AG04449 (cell line): ENCODE measurements at regions not wholly inside any gene's neighbourhood (a gene's known extent, or its start where the extent isn't known, plus 50 kb on each side); places are given as distances from the start of the nearest gene placed in this dataset.

ENCODE experiments used
- CTCF ChIA-PET: fragments of 350-600 bp; formaldehyde crosslinking; extraction: SDS; loops from one replicate; lab custom pipeline; 2021; ENCODE audit warnings: antibody characterized with exemption; lab: Yijun Ruan, JAX
- POLR2A ChIA-PET: fragments of 400-600, 350-600 bp; formaldehyde crosslinking; extraction: SDS; loops from one replicate; lab custom pipeline; 2020; ENCODE audit warnings: antibody characterized with exemption, inconsistent platforms; lab: Yijun Ruan, JAX
- DNase-seq: peaks from one replicate; pipeline ENCODE4 v3.0.0-alpha.2; 2010; ENCODE audit warnings: low read depth, low spot score
- H3K4me3 ChIP-seq: 2 replicates; pipeline ENCODE4 v1.5.1; 2011; ENCODE audit warnings: low read depth, mild to moderate bottlenecking, control low read depth, low read length
- CTCF ChIP-seq: IDR thresholded peaks from one replicate; pipeline ENCODE4 v1.5.1; 2011; ENCODE audit warnings: mild to moderate bottlenecking, moderate library complexity, low read length, control low read depth, inconsistent platforms; ENCODE audit not compliant: insufficient read depth; ENCODE audit errors: missing control alignments

DNA sequence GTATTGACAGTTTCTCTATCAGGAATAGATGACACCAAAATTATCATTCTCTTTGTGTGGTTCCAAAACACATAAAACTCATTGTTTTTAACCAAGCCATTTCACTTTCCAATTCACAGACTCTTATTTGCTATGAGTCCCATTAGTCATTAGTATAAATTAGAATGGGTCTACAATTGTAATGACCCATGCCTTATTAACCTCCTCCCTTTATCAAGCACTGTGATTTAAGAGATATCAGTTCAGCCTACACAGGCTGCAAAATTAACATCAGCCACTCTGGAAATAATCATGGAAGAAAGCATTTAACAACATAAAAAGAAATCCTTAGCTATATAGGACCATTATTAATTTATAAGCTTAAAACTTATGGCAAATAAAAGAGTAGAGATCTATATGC is 440.6 kb downstream of the GBE1 start:
- no peak for DNase-seq
- CTCF ChIA-PET = no interaction called here
- H3K4me3 ChIP-seq = no peak overlapping the region
- POLR2A ChIA-PET = no interaction called here
- TF ChIP-seq CTCF = no peak

DNA sequence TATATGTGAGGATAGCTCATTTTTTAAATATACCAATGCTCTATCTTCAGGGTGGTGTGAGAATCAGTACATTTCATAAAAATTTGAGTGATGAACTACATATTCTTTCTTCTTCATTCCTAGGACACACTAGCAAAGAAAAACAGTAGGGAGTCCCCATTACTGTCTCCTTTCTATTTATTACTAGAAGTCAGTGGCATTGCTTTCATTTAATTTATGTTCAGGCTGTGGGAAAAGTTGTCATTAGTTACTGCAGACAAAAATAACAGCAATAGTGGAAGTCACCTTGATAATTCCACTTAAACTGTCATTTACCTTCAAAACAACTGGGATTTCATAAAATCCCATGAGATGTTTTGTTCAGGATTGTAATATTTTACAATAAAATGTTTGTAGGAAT is 446.4 kb downstream of the GBE1 start:
- DNase-seq = no peak

DNA sequence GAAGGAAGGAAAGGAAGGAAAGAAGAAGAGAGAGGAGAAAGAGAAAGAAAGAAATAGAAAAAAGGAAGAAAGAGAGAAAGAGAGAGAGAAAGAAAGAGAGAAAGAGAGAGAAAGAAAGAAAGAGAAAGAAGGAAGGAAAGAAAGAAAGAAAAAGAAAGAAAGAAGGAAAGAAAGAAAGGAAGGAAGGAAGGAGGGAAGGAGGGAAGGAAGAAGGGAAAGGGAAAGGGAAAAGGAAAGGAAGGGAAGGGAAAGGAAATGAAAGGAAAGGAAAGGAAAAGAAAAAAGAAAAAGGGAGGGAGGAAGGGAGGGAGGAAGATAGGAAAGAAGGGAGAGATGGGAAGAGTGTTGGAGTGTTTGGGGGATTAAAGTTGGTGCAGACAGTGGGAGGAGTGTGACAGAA is 450.1 kb downstream of the GBE1 start:
- no peak for DNase-seq
- TF ChIP-seq CTCF = no peak
- CTCF ChIA-PET = no interaction called here
- POLR2A ChIA-PET = no interaction called here
- H3K4me3 ChIP-seq = no peak overlapping the region

More for the DNA sequence above, 446.4 kb downstream of the GBE1 start:
- TF ChIP-seq CTCF = no peak
- H3K4me3 ChIP-seq = no peak overlapping the region
- ChIA-PET CTCF (interaction anchor here (1.1 kb wide), 2 partner anchors 12 to 24 kb away, joined by 4 read pairs; no protein-coding TSS in a partner anchor), POLR2A (no interaction called here)

DNA sequence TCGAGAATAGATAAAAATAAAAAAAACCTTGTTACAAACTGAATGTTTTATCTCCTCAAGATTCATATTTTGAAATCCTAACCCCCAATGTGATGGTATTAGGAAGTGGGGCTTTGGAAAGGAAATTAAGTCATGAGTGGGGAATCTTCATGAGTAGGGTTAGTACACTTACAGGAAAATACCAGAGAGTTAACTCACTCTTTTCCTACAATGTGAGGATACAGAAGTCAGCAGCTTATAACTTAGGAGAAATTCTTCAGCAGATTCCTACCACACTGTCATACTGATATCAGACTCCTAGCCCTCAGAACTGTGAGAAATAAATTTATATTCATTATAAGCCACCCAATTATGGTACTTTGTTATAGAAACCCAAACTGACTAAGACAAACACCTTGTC is 453.1 kb downstream of the GBE1 start:
- DNase-seq = peak; percentile 16
- TF ChIP-seq CTCF = no peak
- ChIA-PET CTCF (interaction anchor here (1.0 kb wide), 1 partner anchor 31 kb away, joined by 3 read pairs; no protein-coding TSS in a partner anchor), POLR2A (no interaction called here)
- H3K4me3 ChIP-seq = no peak overlapping the region

DNA sequence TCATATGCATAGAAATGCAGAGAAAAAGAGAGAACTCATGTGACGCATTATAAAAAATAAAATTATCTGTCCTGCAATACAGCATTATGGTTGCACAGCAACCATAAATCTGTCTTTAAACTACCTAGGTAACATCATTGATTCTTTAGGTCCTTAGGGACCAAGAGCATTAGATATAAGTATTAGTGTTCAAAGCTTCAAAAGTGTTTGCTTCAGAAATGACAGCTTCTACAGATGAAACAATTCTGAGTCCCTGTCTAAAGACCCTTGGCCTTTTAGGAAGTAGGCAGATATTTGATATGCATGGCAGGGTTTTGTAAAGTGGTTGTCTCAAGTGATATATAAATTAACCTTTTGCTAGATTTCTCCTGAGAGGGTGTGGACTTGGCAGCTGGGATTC is 454.2 kb downstream of the GBE1 start:
- no peak for TF ChIP-seq CTCF
- DNase-seq = no peak
- POLR2A ChIA-PET = no interaction called here
- no peak overlapping the region for H3K4me3 ChIP-seq
- CTCF ChIA-PET = interaction anchor here (1.0 to 1.3 kb wide), 2 partner anchors 32 to 33 kb away, joined by 3 to 5 read pairs; no protein-coding TSS in a partner anchor

GRCh38 chr3:81303321-81303720 is 458.1 kb downstream of the GBE1 start:
- TF ChIP-seq CTCF = no peak
- POLR2A ChIA-PET = no interaction called here
- no peak for DNase-seq
- no peak overlapping the region for H3K4me3 ChIP-seq
- CTCF ChIA-PET = interaction anchor here (0.7 to 3.8 kb wide), 10 partner anchors 9 to 340 kb away, joined by 3 to 53 read pairs (median 4); no protein-coding TSS in a partner anchor
